A549 (cell line): ENCODE measurements at regions not wholly inside any gene's neighbourhood (a gene's known extent, or its start where the extent isn't known, plus 50 kb on each side); places are given as distances from the start of the nearest gene placed in this dataset.

ENCODE experiments used
- CEBPB ChIP-seq, 2 experiments: fragments of >200 bp in 1 of 2; sonication (Bioruptor Twin) in 1 of 2; formaldehyde crosslinking in 1 of 2; IDR thresholded peaks; 2 replicates each; pipeline ENCODE4 v1.6.1; 2012 to 2016
- HDAC2 ChIP-seq: fragments of 200-600 bp; sonication (generic); IDR thresholded peaks from 2 replicates; pipeline ENCODE4 v1.6.1; 2016
- HOXA7 ChIP-seq: fragments of 250-450 bp; sonication (Bioruptor Pico); IDR thresholded peaks from 2 replicates; pipeline ENCODE4 v1.5.0; 2020; ENCODE audit warnings: mild to moderate bottlenecking, moderate library complexity
- TF ChIP-seq, protein P1 (sequence below): fragments of >200 bp; sonication (Bioruptor Twin); formaldehyde crosslinking; IDR thresholded peaks from 3 replicates; pipeline ENCODE4 v1.5.1; 2016

DNA sequence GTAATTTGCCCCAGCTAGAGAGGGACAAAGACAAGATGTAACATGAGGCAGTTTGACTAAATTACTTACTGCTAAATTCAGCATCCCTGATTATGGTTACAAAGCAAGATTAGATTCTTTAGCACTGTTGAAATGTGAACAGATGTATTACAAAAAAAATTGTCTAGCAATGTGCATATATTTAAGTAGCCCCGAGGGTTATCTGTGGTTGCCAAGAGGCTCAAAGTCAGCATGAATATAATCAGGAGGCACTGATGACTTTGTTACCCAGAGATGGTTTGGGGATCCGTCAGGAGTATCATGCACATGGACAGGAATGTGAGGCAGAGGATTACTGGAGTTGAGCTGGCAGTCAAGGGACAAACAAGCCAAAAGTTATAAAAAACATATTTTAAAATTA, 356.9 kb upstream of the CCDC196 start:
- TF ChIP-seq HDAC2 (no peak), HOXA7 (CRISPR knock-in tag) (no peak), CEBPB (IDR thresholded peaks at IDR 0.05) (no peak)
- TF ChIP-seq, protein P1, sequence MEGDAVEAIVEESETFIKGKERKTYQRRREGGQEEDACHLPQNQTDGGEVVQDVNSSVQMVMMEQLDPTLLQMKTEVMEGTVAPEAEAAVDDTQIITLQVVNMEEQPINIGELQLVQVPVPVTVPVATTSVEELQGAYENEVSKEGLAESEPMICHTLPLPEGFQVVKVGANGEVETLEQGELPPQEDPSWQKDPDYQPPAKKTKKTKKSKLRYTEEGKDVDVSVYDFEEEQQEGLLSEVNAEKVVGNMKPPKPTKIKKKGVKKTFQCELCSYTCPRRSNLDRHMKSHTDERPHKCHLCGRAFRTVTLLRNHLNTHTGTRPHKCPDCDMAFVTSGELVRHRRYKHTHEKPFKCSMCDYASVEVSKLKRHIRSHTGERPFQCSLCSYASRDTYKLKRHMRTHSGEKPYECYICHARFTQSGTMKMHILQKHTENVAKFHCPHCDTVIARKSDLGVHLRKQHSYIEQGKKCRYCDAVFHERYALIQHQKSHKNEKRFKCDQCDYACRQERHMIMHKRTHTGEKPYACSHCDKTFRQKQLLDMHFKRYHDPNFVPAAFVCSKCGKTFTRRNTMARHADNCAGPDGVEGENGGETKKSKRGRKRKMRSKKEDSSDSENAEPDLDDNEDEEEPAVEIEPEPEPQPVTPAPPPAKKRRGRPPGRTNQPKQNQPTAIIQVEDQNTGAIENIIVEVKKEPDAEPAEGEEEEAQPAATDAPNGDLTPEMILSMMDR = no peak
